SU-DHL-6 (cell line): ENCODE measurements at regions not wholly inside any gene's neighbourhood (a gene's known extent, or its start where the extent isn't known, plus 50 kb on each side); places are given as distances from the start of the nearest gene placed in this dataset.

Experiments used
- EZH2phosphoT487 ChIP-seq: fragments of 200-600 bp; sonication (generic), shearing (Covaris generic); conservative IDR thresholded peaks from 2 replicates; pipeline ENCODE4 v1.6.1; 2018; ENCODE audit warnings: mild to moderate bottlenecking, antibody characterized with exemption, low read length, moderate library complexity, mixed read lengths
- TF ChIP-seq, protein P1 (sequence below): fragments of 200-600 bp; sonication (generic); IDR thresholded peaks from one replicate; pipeline ENCODE4 v1.5.1; 2017; ENCODE audit warnings: antibody characterized with exemption, mild to moderate bottlenecking, low read length, moderate library complexity; ENCODE audit not compliant: insufficient read depth, poor library complexity, severe bottlenecking

DNA sequence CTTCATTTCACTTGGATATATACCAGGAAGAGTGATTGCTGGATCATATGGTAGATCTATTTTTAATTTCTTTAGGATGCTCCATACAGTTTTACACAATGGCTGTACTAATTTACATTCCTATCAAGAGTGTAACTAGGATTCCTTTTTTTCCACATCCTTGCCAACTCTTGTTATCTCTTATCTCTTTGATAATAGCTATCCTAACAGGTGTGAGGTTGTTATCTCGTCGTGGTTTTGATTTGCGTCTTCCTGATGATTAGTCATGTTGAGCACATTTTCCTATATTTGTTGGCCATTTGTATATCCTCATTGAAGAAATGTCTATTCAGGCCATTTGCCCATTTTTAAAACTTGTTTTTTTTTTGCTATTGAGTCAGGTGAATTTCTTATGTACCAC, 552.4 kb downstream of the RFPL4B start:
- TF ChIP-seq, protein P1, sequence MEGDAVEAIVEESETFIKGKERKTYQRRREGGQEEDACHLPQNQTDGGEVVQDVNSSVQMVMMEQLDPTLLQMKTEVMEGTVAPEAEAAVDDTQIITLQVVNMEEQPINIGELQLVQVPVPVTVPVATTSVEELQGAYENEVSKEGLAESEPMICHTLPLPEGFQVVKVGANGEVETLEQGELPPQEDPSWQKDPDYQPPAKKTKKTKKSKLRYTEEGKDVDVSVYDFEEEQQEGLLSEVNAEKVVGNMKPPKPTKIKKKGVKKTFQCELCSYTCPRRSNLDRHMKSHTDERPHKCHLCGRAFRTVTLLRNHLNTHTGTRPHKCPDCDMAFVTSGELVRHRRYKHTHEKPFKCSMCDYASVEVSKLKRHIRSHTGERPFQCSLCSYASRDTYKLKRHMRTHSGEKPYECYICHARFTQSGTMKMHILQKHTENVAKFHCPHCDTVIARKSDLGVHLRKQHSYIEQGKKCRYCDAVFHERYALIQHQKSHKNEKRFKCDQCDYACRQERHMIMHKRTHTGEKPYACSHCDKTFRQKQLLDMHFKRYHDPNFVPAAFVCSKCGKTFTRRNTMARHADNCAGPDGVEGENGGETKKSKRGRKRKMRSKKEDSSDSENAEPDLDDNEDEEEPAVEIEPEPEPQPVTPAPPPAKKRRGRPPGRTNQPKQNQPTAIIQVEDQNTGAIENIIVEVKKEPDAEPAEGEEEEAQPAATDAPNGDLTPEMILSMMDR, result no peak
- no peak for TF ChIP-seq EZH2phosphoT487
